ENCODE measurements at regions not wholly inside any gene's neighbourhood (a gene's known extent, or its start where the extent isn't known, plus 50 kb on each side); places are given as distances from the start of the nearest gene placed in this dataset.

GRCh38 chr7:101146-102046 lies 91.0 kb upstream of the FAM20C start:
- H3K9me3 ChIP-seq (ENCODE audit: insufficient read depth in 2 of 2, low read depth in 1 of 2, low read length in 1 of 2), result peaks cover 0 to 3% of the 10 kb centered on the region in 2 experiments; a peak in 1 of 4 replicates
- no peak overlapping the region for H3K4ac ChIP-seq (replicated peaks; ENCODE audit: insufficient read length, low read depth, low read length)
- H2BK5ac ChIP-seq (ENCODE audit: low read depth, low read length), result no peak overlapping the region; the same call in 1 of the 2 replicates
- no peak overlapping the region for H3K14ac ChIP-seq (ENCODE audit: insufficient read length)
- H4K8ac ChIP-seq (ENCODE audit: extremely low read depth, insufficient read depth, low read length), result no peak overlapping the region
- H3K4me1 ChIP-seq (replicated peaks in 1 of 4; ENCODE audit: control insufficient read depth in 3 of 4, insufficient read depth in 4 of 4, low read length in 3 of 4), result peaks cover 5 to 12% (median 8%) of the 10 kb centered on the region in 4 experiments; a peak in 5 of 7 replicates
- no peak overlapping the region for H3K27ac ChIP-seq (ENCODE audit: low read depth, low read length)
- H2BK12ac ChIP-seq (ENCODE audit: low read depth, low read length), result peak overlapping the region; percentile 18; the same call in 1 of the 2 replicates
- ChIA-PET POLR2A (ENCODE audit: partially characterized antibody) (no interaction called here), CTCF (ENCODE audit: partially characterized antibody) (interaction anchor here (1.4 kb wide), 1 partner anchor 9 kb away, joined by 3 read pairs; no protein-coding TSS in a partner anchor)
- no peaks in the 10 kb centered on the region for H4K20me1 ChIP-seq (replicated peaks in 1 of 2; ENCODE audit: control insufficient read depth in 1 of 2, insufficient read depth in 2 of 2, low read length in 2 of 2)
- H3K56ac ChIP-seq (replicated peaks; ENCODE audit: insufficient read length, low read depth, low read length), result no peak overlapping the region
- H3K27me3 ChIP-seq (replicated peaks in 1 of 4; ENCODE audit: control insufficient read depth in 3 of 4, extremely low read depth in 1 of 4, insufficient read depth in 3 of 4, low read length in 3 of 4), result no peaks in the 10 kb centered on the region; a peak in 1 of 7 replicates
- FAIRE-seq, result no peak
- no peaks in the 10 kb centered on the region for H3K79me2 ChIP-seq (ENCODE audit: control insufficient read depth in 1 of 2, insufficient read depth in 2 of 2, low read length in 2 of 2)
- DNase-seq (ENCODE audit: low read depth in 1 of 2, low spot score in 2 of 2), result peak in 1 of 2 experiments; percentile 34
- no peak overlapping the region for H3K4me3 ChIP-seq (ENCODE audit: extremely low read depth in 1 of 4, insufficient read depth in 2 of 4, low read depth in 3 of 4, low read length in 4 of 4)
- H3K18ac ChIP-seq (ENCODE audit: extremely low read depth, low read length), result no peak overlapping the region; the same call in 1 of the 2 replicates
- H3K36me3 ChIP-seq (ENCODE audit: control insufficient read depth in 2 of 4, insufficient read depth in 4 of 4, low read length in 3 of 4), result no peaks in the 10 kb centered on the region; a peak in 1 of 8 replicates
- no peaks in the 10 kb centered on the region for H3K79me1 ChIP-seq (ENCODE audit: low read depth, low read length)
- H4K91ac ChIP-seq (replicated peaks; ENCODE audit: insufficient read length, low read length), result peak overlapping the region; percentile 28
- H2AFZ ChIP-seq (ENCODE audit: low read length), result peak overlapping the region; percentile 26; the same call in 1 of the 2 replicates
- peak overlapping the region; percentile 50; the same call in 1 of the 2 replicates for H2BK15ac ChIP-seq (ENCODE audit: low read length)
- no peak overlapping the region for H4K5ac ChIP-seq (ENCODE audit: insufficient read length, low read depth, low read length)
- H3K9ac ChIP-seq (replicated peaks in 1 of 4; ENCODE audit: extremely low read depth in 1 of 4, low read depth in 3 of 4, low read length in 3 of 4), result no peak overlapping the region
- H2AK5ac ChIP-seq (ENCODE audit: low read depth, low read length), result peak overlapping the region; percentile 79; the same call in 1 of the 2 replicates
- no peaks in the 10 kb centered on the region for H3K23me2 ChIP-seq (ENCODE audit: low read depth, low read length)
- 93% methylated on average over 10 of the region's 10 CpGs; no CpG with 5 or more reads in 1 of the 2 experiments for WGBS, 2 experiments (ENCODE audit: extremely low coverage in 1 of 2, insufficient coverage in 1 of 2, insufficient read length in 1 of 2, insufficient replicate concordance in 2 of 2, low coverage in 1 of 2, low lambda C conversion rate in 2 of 2, missing lambda C conversion rate in 1 of 2)
- no peak for TF ChIP-seq ATF2 (IDR thresholded peaks at IDR 0.05; ENCODE audit: low read length)
- TF ChIP-seq RXRA (IDR thresholded peaks at IDR 0.05; ENCODE audit: insufficient read depth, low read depth, low read length), result no peak
- no peak for TF ChIP-seq CBX8 (IDR thresholded peaks at IDR 0.05; ENCODE audit: borderline replicate concordance, low read depth, low read length)
- no peak for TF ChIP-seq CEBPB (IDR thresholded peaks at IDR 0.05; ENCODE audit: low read depth, low read length)
- no peak for TF ChIP-seq POU5F1 (IDR thresholded peaks at IDR 0.05; ENCODE audit: low read depth, low read length)
- TF ChIP-seq SUZ12 (IDR thresholded peaks at IDR 0.05; ENCODE audit: low read length), result no peak
- no peak for TF ChIP-seq GABPA (IDR thresholded peaks at IDR 0.05; ENCODE audit: borderline replicate concordance, insufficient read depth, low read length)
- no peak for TF ChIP-seq EP300 (IDR thresholded peaks at IDR 0.05; ENCODE audit: borderline replicate concordance in 1 of 2, low read depth in 2 of 2, low read length in 2 of 2)
- H2BK120ac ChIP-seq (replicated peaks; ENCODE audit: low read depth, low read length), result peak overlapping the region; percentile 18
- peak overlapping the region; percentile 53; the same call in 1 of the 2 replicates for H2BK20ac ChIP-seq (ENCODE audit: low read length)
- H3K23ac ChIP-seq (ENCODE audit: insufficient read length), result no peak overlapping the region
- H3K4me2 ChIP-seq (ENCODE audit: insufficient read depth in 1 of 2, low read depth in 2 of 2, low read length in 2 of 2), result no peak overlapping the region

Data from H1 (cell line).